H1 (cell line): ENCODE measurements at regions not wholly inside any gene's neighbourhood (a gene's known extent, or its start where the extent isn't known, plus 50 kb on each side); places are given as distances from the start of the nearest gene placed in this dataset.

Source experiments
- BCL11A ChIP-seq, 2 experiments: IDR thresholded peaks; one replicate each; pipeline ENCODE4 v1.6.1; 2011; ENCODE audit warnings: low read depth in 2 of 2, low read length in 2 of 2, mild to moderate bottlenecking in 2 of 2
- CTBP2 ChIP-seq: IDR thresholded peaks from 2 replicates; pipeline ENCODE4 v1.7.0; 2011; ENCODE audit warnings: borderline replicate concordance, mild to moderate bottlenecking, moderate library complexity, mixed read lengths, low read length; ENCODE audit not compliant: insufficient read depth, insufficient read length
- KDM1A ChIP-seq: fragments of 200-600, 300-600 bp; sonication (generic); IDR thresholded peaks from 2 replicates; pipeline ENCODE4 v1.7.1; 2016; ENCODE audit warnings: mild to moderate bottlenecking, low read length, borderline replicate concordance
- TCF12 ChIP-seq: IDR thresholded peaks from 2 replicates; pipeline ENCODE4 v1.6.1; 2011; ENCODE audit warnings: low read depth, mild to moderate bottlenecking, low read length

- no peak for TF ChIP-seq CTBP2
- TF ChIP-seq KDM1A = no peak
- TF ChIP-seq BCL11A (IDR thresholded peaks at IDR 0.05; ENCODE audit: low read depth in 2 of 2, low read length in 2 of 2) = no peak
- no peak for TF ChIP-seq TCF12
Observed at GRCh38 chr2:144632809-144633208, 112.9 kb upstream of the ZEB2 start (continued).
